Liver (tissue), 3 donors: ENCODE measurements at regions not wholly inside any gene's neighbourhood (a gene's known extent, or its start where the extent isn't known, plus 50 kb on each side); places are given as distances from the start of the nearest gene placed in this dataset.

Source experiments
- ATF3 ChIP-seq: IDR thresholded peaks from 2 replicates; pipeline ENCODE4 v1.6.1; 2016; ENCODE audit warnings: antibody characterized with exemption
- CTCF ChIP-seq: fragments of 150-350 bp; IDR thresholded peaks from 2 replicates; pipeline ENCODE4 v1.5.1; 2017; ENCODE audit warnings: improper control_type of control experiment, low read depth, low read length; ENCODE audit not compliant: missing input control
- GABPA ChIP-seq, 2 donors: IDR thresholded peaks in 1 of 2; conservative IDR thresholded peaks in 1 of 2; 2 replicates each; pipeline ENCODE4 v1.6.1; 2016; ENCODE audit warnings: antibody characterized with exemption in 2 of 2, mild to moderate bottlenecking in 1 of 2, moderate library complexity in 1 of 2
- HNF4G ChIP-seq: IDR thresholded peaks from 2 replicates; pipeline ENCODE4 v1.6.1; 2016; ENCODE audit warnings: antibody characterized with exemption
- JUND ChIP-seq, 2 donors: IDR thresholded peaks; 2 replicates each; pipeline ENCODE4 v1.6.1; 2016; ENCODE audit warnings: antibody characterized with exemption in 2 of 2
- REST ChIP-seq: IDR thresholded peaks from 2 replicates; pipeline ENCODE4 v1.6.1; 2016; ENCODE audit warnings: antibody characterized with exemption, mild to moderate bottlenecking
- RXRA ChIP-seq, 2 donors: IDR thresholded peaks; 2 replicates each; pipeline ENCODE4 v1.6.1; 2017 to 2018; ENCODE audit warnings: antibody characterized with exemption in 2 of 2, mild to moderate bottlenecking in 1 of 2
- TAF1 ChIP-seq: conservative IDR thresholded peaks from 2 replicates; pipeline ENCODE4 v1.6.1; 2016; ENCODE audit warnings: antibody characterized with exemption, mild to moderate bottlenecking
- YY1 ChIP-seq: IDR thresholded peaks from 2 replicates; pipeline ENCODE4 v1.6.1; 2016; ENCODE audit warnings: antibody characterized with exemption, mild to moderate bottlenecking
- ZBTB33 ChIP-seq: IDR thresholded peaks from 2 replicates; pipeline ENCODE4 v1.6.1; 2016; ENCODE audit warnings: antibody characterized with exemption
- donor health status: healthy.
- donor health status: healthy.

- TF ChIP-seq CTCF (no peak), RXRA (IDR thresholded peaks at IDR 0.05) (no peak), TAF1 (no peak), YY1 (no peak), ATF3 (no peak), HNF4G (no peak), ZBTB33 (no peak), JUND (IDR thresholded peaks at IDR 0.05) (no peak), GABPA (IDR thresholded peaks at IDR 0.05 in 1 of 2, conservative IDR thresholded peaks at IDR 0.05 in 1 of 2) (no peak), REST (no peak)
These were observed 305.1 kb upstream of the ANXA10 start for GRCh38 chr4:167787231-167787630.
